CD4-positive, CD25-positive, alpha-beta regulatory T cell (primary cell): ENCODE measurements at regions not wholly inside any gene's neighbourhood (a gene's known extent, or its start where the extent isn't known, plus 50 kb on each side); places are given as distances from the start of the nearest gene placed in this dataset.

Source experiments
- ATAC-seq, 2 donors: fragments of 150-1000 bp; cut with Tn5 transposase; one replicate each; pipeline ENCODE4 v1.10.0; 2021; ENCODE audit warnings: low read depth in 2 of 2, moderate number of reproducible peaks in 2 of 2, moderate library complexity in 1 of 2
- DNase-seq, 3 donors: peaks; one replicate each; pipeline versions ENCODE4 v3.0.0 to v3.0.0-alpha.2; 2012 to 2022; ENCODE audit warnings: mixed read lengths in 1 of 3
- H3K27ac ChIP-seq: one replicate; pipeline ENCODE4 v1.7.0; 2013; ENCODE audit warnings: mild to moderate bottlenecking, low read length; ENCODE audit not compliant: insufficient read depth, poor library complexity, severe bottlenecking
- H3K27me3 ChIP-seq: one replicate; pipeline ENCODE4 v1.7.0; 2013; ENCODE audit warnings: low read length; ENCODE audit not compliant: control insufficient read depth, insufficient read depth
- H3K36me3 ChIP-seq: one replicate; pipeline ENCODE4 v1.7.0; 2013; ENCODE audit warnings: mild to moderate bottlenecking, low read length, moderate library complexity; ENCODE audit not compliant: control insufficient read depth, insufficient read depth
- H3K4me1 ChIP-seq: 2 replicates; pipeline ENCODE4 v1.7.0; 2013; ENCODE audit warnings: mild to moderate bottlenecking, low read length; ENCODE audit not compliant: insufficient read depth, control insufficient read depth, poor library complexity, severe bottlenecking
- H3K4me3 ChIP-seq: one replicate; pipeline ENCODE4 v1.7.0; 2013; ENCODE audit warnings: low read depth, mild to moderate bottlenecking, low read length, moderate library complexity
- H3K9me3 ChIP-seq, 2 experiments: 1 replicate in 1 of 2; 2 replicates in 1 of 2; pipeline ENCODE4 v1.7.0; 2013; ENCODE audit warnings: low read length in 2 of 2, mild to moderate bottlenecking in 1 of 2, moderate library complexity in 1 of 2; ENCODE audit not compliant: control insufficient read depth in 2 of 2
- H3K27ac Mint-ChIP-seq, 3 donors: one replicate each; pipeline ENCODE4 v1.8.0; 2020 to 2022; ENCODE audit warnings: mild to moderate bottlenecking in 3 of 3, mixed read lengths in 3 of 3, moderate library complexity in 2 of 3
- H3K27me3 Mint-ChIP-seq: one replicate; pipeline ENCODE4 v1.8.0; 2022; ENCODE audit warnings: mild to moderate bottlenecking, mixed read lengths
- H3K36me3 Mint-ChIP-seq: one replicate; pipeline ENCODE4 v1.8.0; 2020; ENCODE audit warnings: mixed read lengths
- H3K4me1 Mint-ChIP-seq, 4 donors: one replicate each; pipeline ENCODE4 v1.8.0; 2020 to 2022; ENCODE audit warnings: mixed read lengths in 4 of 4, mild to moderate bottlenecking in 1 of 4
- H3K4me3 Mint-ChIP-seq, 4 donors: one replicate each; pipeline ENCODE4 v1.8.0; 2020 to 2022; ENCODE audit warnings: mild to moderate bottlenecking in 4 of 4, mixed read lengths in 4 of 4, moderate library complexity in 3 of 4
- H3K9me3 Mint-ChIP-seq, 7 donors: one replicate each; pipeline ENCODE4 v1.8.0; 2020 to 2022; ENCODE audit warnings: mixed read lengths in 7 of 7, mild to moderate bottlenecking in 3 of 7, moderate library complexity in 2 of 7

GRCh38 chr21:32940079-32941014 is 85.4 kb upstream of the OLIG2 start:
- peaks cover 19% of the 10 kb centered on the region for H3K27me3 Mint-ChIP-seq
- no peak overlapping the region for H3K4me3 Mint-ChIP-seq
- DNase-seq: peak; percentile 18 to 60 (median 51)
- no peaks in the 10 kb centered on the region for H3K9me3 ChIP-seq
- H3K4me3 ChIP-seq: no peak overlapping the region
- H3K27ac Mint-ChIP-seq: peak overlapping the region in 1 of 3 donors; percentile 11
- peak in 1 of 2 donors; percentile 40 for ATAC-seq
- no peak overlapping the region for H3K27ac ChIP-seq
- H3K4me1 Mint-ChIP-seq: peaks cover 0 to 11% (median 4%) of the 10 kb centered on the region in 4 donors
- H3K27me3 ChIP-seq: no peaks in the 10 kb centered on the region
- no peaks in the 10 kb centered on the region for H3K36me3 ChIP-seq
- H3K36me3 Mint-ChIP-seq: no peaks in the 10 kb centered on the region
- no peaks in the 10 kb centered on the region for H3K4me1 ChIP-seq
- H3K9me3 Mint-ChIP-seq: peaks cover 0 to 2% (median 0%) of the 10 kb centered on the region in 7 donors

GRCh38 chr21:32941263-32941662 is 84.5 kb upstream of the OLIG2 start:
- no peak overlapping the region for H3K4me3 Mint-ChIP-seq
- Histone ChIP-seq H3K9me3 (no peaks in the 10 kb centered on the region), H3K27me3 (no peaks in the 10 kb centered on the region), H3K36me3 (no peaks in the 10 kb centered on the region), H3K27ac (no peak overlapping the region), H3K4me3 (no peak overlapping the region), H3K4me1 (no peaks in the 10 kb centered on the region)
- H3K27ac Mint-ChIP-seq: no peak overlapping the region
- peaks cover 19% of the 10 kb centered on the region for H3K27me3 Mint-ChIP-seq
- H3K36me3 Mint-ChIP-seq: no peaks in the 10 kb centered on the region
- H3K9me3 Mint-ChIP-seq: peaks cover 0 to 2% (median 0%) of the 10 kb centered on the region in 7 donors
- DNase-seq: no peak
- no peak for ATAC-seq
- peaks cover 0 to 11% (median 4%) of the 10 kb centered on the region in 4 donors for H3K4me1 Mint-ChIP-seq

GRCh38 chr21:32946654-32947053 is 79.1 kb upstream of the OLIG2 start:
- Histone ChIP-seq H3K36me3 (no peaks in the 10 kb centered on the region), H3K4me3 (no peak overlapping the region), H3K27ac (no peak overlapping the region), H3K27me3 (no peaks in the 10 kb centered on the region), H3K4me1 (no peaks in the 10 kb centered on the region), H3K9me3 (no peaks in the 10 kb centered on the region)
- DNase-seq (no peak), ATAC-seq (no peak)
- H3K36me3 Mint-ChIP-seq: no peaks in the 10 kb centered on the region
- peaks cover 0 to 2% (median 0%) of the 10 kb centered on the region in 7 donors for H3K9me3 Mint-ChIP-seq
- no peak overlapping the region for H3K27ac Mint-ChIP-seq
- H3K4me3 Mint-ChIP-seq: no peak overlapping the region
- H3K4me1 Mint-ChIP-seq: peaks cover 0 to 4% (median 0%) of the 10 kb centered on the region in 4 donors
- peaks cover 8% of the 10 kb centered on the region for H3K27me3 Mint-ChIP-seq

- H3K27ac Mint-ChIP-seq: no peak overlapping the region
- peaks cover 0 to 5% (median 0%) of the 10 kb centered on the region in 4 donors for H3K4me1 Mint-ChIP-seq
- no peaks in the 10 kb centered on the region for H3K36me3 Mint-ChIP-seq
- DNase-seq: no peak
- no peak overlapping the region for H3K27ac ChIP-seq
- H3K4me3 ChIP-seq: no peak overlapping the region
- H3K4me3 Mint-ChIP-seq: no peak overlapping the region
- H3K9me3 ChIP-seq: no peaks in the 10 kb centered on the region
- no peaks in the 10 kb centered on the region for H3K27me3 ChIP-seq
- peaks cover 0 to 3% (median 0%) of the 10 kb centered on the region in 7 donors for H3K9me3 Mint-ChIP-seq
- no peaks in the 10 kb centered on the region for H3K4me1 ChIP-seq
- no peaks in the 10 kb centered on the region for H3K36me3 ChIP-seq
- no peak for ATAC-seq
- H3K27me3 Mint-ChIP-seq: peaks cover 19% of the 10 kb centered on the region
Observed at GRCh38 chr21:32947736-32948135, 78.0 kb upstream of the OLIG2 start.

GRCh38 chr21:32949701-32950100 is 76.0 kb upstream of the OLIG2 start:
- Histone ChIP-seq H3K4me3 (no peak overlapping the region), H3K36me3 (no peaks in the 10 kb centered on the region), H3K9me3 (no peaks in the 10 kb centered on the region), H3K4me1 (no peaks in the 10 kb centered on the region), H3K27ac (no peak overlapping the region), H3K27me3 (peaks cover 9% of the 10 kb centered on the region)
- H3K4me1 Mint-ChIP-seq: peaks cover 0 to 5% (median 0%) of the 10 kb centered on the region in 4 donors
- DNase-seq (no peak), ATAC-seq (no peak)
- H3K9me3 Mint-ChIP-seq: peaks cover 0 to 3% (median 0%) of the 10 kb centered on the region in 7 donors
- no peaks in the 10 kb centered on the region for H3K36me3 Mint-ChIP-seq
- peak overlapping the region in 1 of 4 donors; percentile 89 for H3K4me3 Mint-ChIP-seq
- H3K27ac Mint-ChIP-seq: no peak overlapping the region
- peaks cover 32% of the 10 kb centered on the region for H3K27me3 Mint-ChIP-seq

GRCh38 chr21:32951041-32951440 is 74.7 kb upstream of the OLIG2 start:
- Histone ChIP-seq H3K4me3 (no peak overlapping the region), H3K27ac (no peak overlapping the region), H3K27me3 (peaks cover 14% of the 10 kb centered on the region), H3K9me3 (no peaks in the 10 kb centered on the region), H3K4me1 (no peaks in the 10 kb centered on the region), H3K36me3 (no peaks in the 10 kb centered on the region)
- no peak for DNase-seq
- Mint-ChIP-seq H3K36me3 (no peaks in the 10 kb centered on the region), H3K4me1 (peaks cover 0 to 5% (median 1%) of the 10 kb centered on the region in 4 donors), H3K9me3 (peaks cover 0 to 3% (median 0%) of the 10 kb centered on the region in 7 donors), H3K27me3 (peaks cover 38% of the 10 kb centered on the region), H3K4me3 (no peak overlapping the region), H3K27ac (no peak overlapping the region)
- ATAC-seq: no peak

- H3K4me3 ChIP-seq: no peak overlapping the region
- no peaks in the 10 kb centered on the region for H3K36me3 ChIP-seq
- peaks cover 43% of the 10 kb centered on the region for H3K27me3 Mint-ChIP-seq
- no peak for ATAC-seq
- no peak overlapping the region for H3K4me3 Mint-ChIP-seq
- no peak for DNase-seq
- no peaks in the 10 kb centered on the region for H3K36me3 Mint-ChIP-seq
- no peak overlapping the region for H3K27ac Mint-ChIP-seq
- peaks cover 0 to 1% (median 0%) of the 10 kb centered on the region in 7 donors for H3K9me3 Mint-ChIP-seq
- H3K9me3 ChIP-seq: no peaks in the 10 kb centered on the region
- H3K4me1 ChIP-seq: no peaks in the 10 kb centered on the region
- H3K27me3 ChIP-seq: peaks cover 25% of the 10 kb centered on the region
- no peak overlapping the region for H3K27ac ChIP-seq
- H3K4me1 Mint-ChIP-seq: peaks cover 0 to 5% (median 1%) of the 10 kb centered on the region in 4 donors
Observed at GRCh38 chr21:32954353-32954752, 71.4 kb upstream of the OLIG2 start.
